GM12878 (cell line): ENCODE measurements at regions not wholly inside any gene's neighbourhood (a gene's known extent, or its start where the extent isn't known, plus 50 kb on each side); places are given as distances from the start of the nearest gene placed in this dataset.

Experiments
- ATAC-seq: fragments of 200-7000 bp; cut with Tn5 transposase; 3 replicates; pipeline ENCODE4 v1.9.1; 2020; ENCODE audit warnings: mild to moderate bottlenecking, moderate library complexity
- BruUV-seq: library from RNA; stranded (reverse); fragments of 400-500 nt; replicated peaks from 2 replicates; lab custom pipeline; 2021; lab: Mats Ljungman, UMichigan
- CTCF ChIA-PET: fragments of 300-600 bp; sonication (Branson Sonifier 250); formaldehyde crosslinking; extraction: SDS; loops from one replicate; lab custom pipeline; 2021; ENCODE audit warnings: inconsistent platforms; lab: Yijun Ruan, JAX
- POLR2A ChIA-PET: fragments of 350-600 bp; formaldehyde crosslinking; extraction: SDS; loops from one replicate; lab custom pipeline; 2021; ENCODE audit warnings: inconsistent platforms; lab: Charles Lee
- RAD21 ChIA-PET: fragments of 300-600 bp; sonication (Branson Sonifier 250); formaldehyde crosslinking; loops from one replicate; lab custom pipeline; 2023; ENCODE audit warnings: antibody characterized with exemption; ENCODE audit not compliant: unreplicated experiment; lab: Charles Lee
- SMC1A ChIA-PET: fragments of 300-600 bp; sonication (Branson Sonifier 250); formaldehyde crosslinking; loops from one replicate; lab custom pipeline; 2023; ENCODE audit not compliant: unreplicated experiment, uncharacterized antibody; lab: Charles Lee
- DNase-seq: peaks from one replicate; pipeline ENCODE4 v3.0.0-alpha.2; 2011; ENCODE audit warnings: low read depth, low spot score
- FAIRE-seq: peaks from 3 replicates; lab custom pipeline; 2011; peaks lifted over from hg19 to GRCh38; lab: Jason Lieb, UNC
- H2AFZ ChIP-seq: 2 replicates; pipeline ENCODE4 v1.6.0; 2011; ENCODE audit warnings: low read depth, low read length, control low read depth; ENCODE audit not compliant: control insufficient read depth
- H3K27ac ChIP-seq: 2 replicates; pipeline ENCODE4 v1.5.1; 2011; ENCODE audit warnings: control low read depth; ENCODE audit not compliant: control insufficient read depth, insufficient read depth
- H3K27me3 ChIP-seq, 2 experiments: replicated peaks in 1 of 2; 2 replicates each; pipeline versions ENCODE4 v1.6.0 to v1.6.1; 2011; ENCODE audit warnings: low read length in 1 of 2; ENCODE audit not compliant: control insufficient read depth in 2 of 2, insufficient read depth in 2 of 2
- H3K36me3 ChIP-seq, 2 experiments: 2 replicates each; pipeline ENCODE4 v1.5.1; 2011; ENCODE audit warnings: low read length in 1 of 2; ENCODE audit not compliant: control insufficient read depth in 2 of 2, insufficient read depth in 2 of 2
- H3K4me1 ChIP-seq: 2 replicates; pipeline ENCODE4 v1.6.1; 2011; ENCODE audit warnings: mild to moderate bottlenecking, low read length, moderate library complexity, mixed read lengths; ENCODE audit not compliant: control insufficient read depth, insufficient read depth
- H3K4me2 ChIP-seq: 2 replicates; pipeline ENCODE4 v1.6.0; 2011; ENCODE audit warnings: control low read depth; ENCODE audit not compliant: control insufficient read depth, insufficient read depth
- H3K4me3 ChIP-seq: fragments of 200-600 bp; sonication (generic); 2 replicates; pipeline ENCODE4 v1.5.1; 2016
- H3K79me2 ChIP-seq: 2 replicates; pipeline ENCODE4 v1.6.0; 2011; ENCODE audit warnings: low read length; ENCODE audit not compliant: control insufficient read depth, insufficient read depth
- H3K9ac ChIP-seq: 2 replicates; pipeline ENCODE4 v1.8.0; 2011; ENCODE audit warnings: low read length, control low read depth, mixed read lengths; ENCODE audit not compliant: control insufficient read depth, insufficient read depth
- H3K9me3 ChIP-seq: replicated peaks from 3 replicates; pipeline ENCODE4 v1.5.1; 2011; ENCODE audit warnings: mild to moderate bottlenecking, low read length; ENCODE audit not compliant: control insufficient read depth, insufficient read depth
- H4K20me1 ChIP-seq: 2 replicates; pipeline ENCODE4 v1.6.0; 2011; ENCODE audit not compliant: control insufficient read depth, insufficient read depth
- BMI1 ChIP-seq: fragments of 450-650 bp; IDR thresholded peaks from 2 replicates; pipeline ENCODE4 v1.6.1; 2016; ENCODE audit warnings: mild to moderate bottlenecking, moderate library complexity, borderline replicate concordance
- CEBPZ ChIP-seq: fragments of 150-350 bp; IDR thresholded peaks from 2 replicates; pipeline ENCODE4 v1.6.1; 2016; ENCODE audit warnings: low read depth, low read length
- E2F4 ChIP-seq: IDR thresholded peaks from 2 replicates; pipeline ENCODE4 v1.6.1; 2012; ENCODE audit warnings: low read depth, low read length, improper control_type of control experiment
- EGR1 ChIP-seq, 2 experiments: IDR thresholded peaks; 1 replicate in 1 of 2; 2 replicates in 1 of 2; pipeline ENCODE4 v1.6.1; 2011 to 2012; ENCODE audit warnings: low read depth in 2 of 2, low read length in 2 of 2, borderline replicate concordance in 1 of 2, mild to moderate bottlenecking in 1 of 2, moderate library complexity in 1 of 2
- JUNB ChIP-seq: IDR thresholded peaks from 2 replicates; pipeline ENCODE4 v1.6.1; 2016; ENCODE audit warnings: antibody characterized with exemption, mild to moderate bottlenecking
- KAT2A ChIP-seq: conservative IDR thresholded peaks from 2 replicates; pipeline ENCODE4 v1.6.1; 2011; ENCODE audit warnings: low read depth, low read length; ENCODE audit not compliant: control insufficient read depth
- MEF2A ChIP-seq: IDR thresholded peaks from 2 replicates; pipeline ENCODE4 v1.6.1; 2011; ENCODE audit warnings: low read depth, mild to moderate bottlenecking, low read length, moderate library complexity; ENCODE audit not compliant: insufficient read depth
- MLLT1 ChIP-seq: fragments of 450-650 bp; IDR thresholded peaks from 2 replicates; pipeline ENCODE4 v1.6.1; 2016; ENCODE audit warnings: mild to moderate bottlenecking
- NFYB ChIP-seq: IDR thresholded peaks from 2 replicates; pipeline ENCODE4 v1.6.1; 2011; ENCODE audit warnings: low read depth, mild to moderate bottlenecking, low read length, improper control_type of control experiment, moderate library complexity; ENCODE audit not compliant: insufficient read depth
- NKRF ChIP-seq: fragments of 450-650 bp; conservative IDR thresholded peaks from 2 replicates; pipeline ENCODE4 v1.6.1; 2017; ENCODE audit warnings: mild to moderate bottlenecking, moderate library complexity
- PML ChIP-seq: IDR thresholded peaks from 2 replicates; pipeline ENCODE4 v1.6.1; 2012; ENCODE audit warnings: low read length, inconsistent platforms
- POU2F2 ChIP-seq: IDR thresholded peaks from 3 replicates; pipeline ENCODE4 v1.6.1; 2011; ENCODE audit warnings: low read depth, mild to moderate bottlenecking, low read length, borderline replicate concordance
- RELB ChIP-seq: fragments of 450-650 bp; IDR thresholded peaks from 2 replicates; pipeline ENCODE4 v1.6.1; 2017; ENCODE audit warnings: low read depth, mild to moderate bottlenecking, moderate library complexity
- SMARCA5 ChIP-seq: fragments of 450-650 bp; IDR thresholded peaks from 2 replicates; pipeline ENCODE4 v1.6.1; 2017; ENCODE audit warnings: mild to moderate bottlenecking
- ZNF622 ChIP-seq: fragments of 450-650 bp; IDR thresholded peaks from 2 replicates; pipeline ENCODE4 v1.6.1; 2017; ENCODE audit warnings: mild to moderate bottlenecking, inconsistent platforms
- in situ Hi-C: fragments of 300-500 bp; cut with MboI; formaldehyde crosslinking; loops from 9 replicates; pipeline ENCODE4 v1.14.3; 2018; ENCODE audit warnings: mixed read lengths
- intact Hi-C: fragments of 100-400 bp; cut with micrococcal nuclease; formaldehyde crosslinking; loops from one replicate; pipeline ENCODE4 v1.14.2; 2022; ENCODE audit not compliant: unreplicated experiment

- TF ChIP-seq NKRF (no peak), JUNB (no peak), BMI1 (no peak), PML (no peak), SMARCA5 (no peak)
Observed at GRCh38 chr5:98521821-98522220, 251.6 kb upstream of the RGMB start (continued).

GRCh38 chr5:98524773-98525172 is 248.7 kb upstream of the RGMB start:
- Histone ChIP-seq H3K79me2 (no peaks in the 10 kb centered on the region), H2AFZ (no peak overlapping the region), H3K9me3 (no peaks in the 10 kb centered on the region), H4K20me1 (no peaks in the 10 kb centered on the region), H3K4me1 (no peaks in the 10 kb centered on the region), H3K4me3 (no peak overlapping the region), H3K27ac (no peak overlapping the region), H3K27me3 (no peaks in the 10 kb centered on the region), H3K4me2 (no peak overlapping the region), H3K36me3 (no peaks in the 10 kb centered on the region), H3K9ac (no peak overlapping the region)
- in situ Hi-C loops (no loop called here), intact Hi-C loops (no loop called here)
- ATAC-seq (no peak), FAIRE-seq (no peak), DNase-seq (no peak)
- ChIA-PET RAD21 (no interaction called here), POLR2A (no interaction called here), SMC1A (interaction anchor here (1.3 kb wide), 1 partner anchor 25 kb away, joined by 3 read pairs; no protein-coding TSS in a partner anchor), CTCF (no interaction called here)
- no TSS peak for BruUV-seq
- TF ChIP-seq NFYB (no peak), EGR1 (IDR thresholded peaks at IDR 0.05; ENCODE audit: borderline replicate concordance in 1 of 2, low read depth in 2 of 2, low read length in 2 of 2) (no peak), E2F4 (no peak), CEBPZ (no peak), RELB (no peak), MEF2A (no peak), ZNF622 (no peak), KAT2A (no peak), POU2F2 (no peak), MLLT1 (no peak)
